Glomerular endothelial cell (primary cell): ENCODE measurements at regions not wholly inside any gene's neighbourhood (a gene's known extent, or its start where the extent isn't known, plus 50 kb on each side); places are given as distances from the start of the nearest gene placed in this dataset.

Experiments
- DNase-seq: peaks from one replicate; pipeline ENCODE4 v3.0.0-alpha.2; 2011; ENCODE audit warnings: low read depth, low spot score; ENCODE audit errors: extremely low read depth

GRCh38 chr2:18384242-18384641, 176.2 kb downstream of the RDH14 start:
- no peak for DNase-seq

- no peak for DNase-seq
Observed at GRCh38 chr2:18381386-18381785, 179.1 kb downstream of the RDH14 start.

GRCh38 chr2:18380321-18380720, 180.1 kb downstream of the RDH14 start:
- no peak for DNase-seq

- no peak for DNase-seq
Observed at GRCh38 chr2:18379870-18380269, 180.6 kb downstream of the RDH14 start.

GRCh38 chr2:18378020-18378653, 182.3 kb downstream of the RDH14 start:
- no peak for DNase-seq

GRCh38 chr2:18376936-18377335, 183.5 kb downstream of the RDH14 start:
- no peak for DNase-seq

GRCh38 chr2:18373664-18374063, 186.8 kb downstream of the RDH14 start:
- DNase-seq = no peak

GRCh38 chr2:18373081-18373480, 187.4 kb downstream of the RDH14 start:
- DNase-seq = no peak

GRCh38 chr2:18372641-18373040, 187.8 kb downstream of the RDH14 start:
- no peak for DNase-seq

- no peak for DNase-seq
Observed at GRCh38 chr2:18369760-18370159, 190.7 kb downstream of the RDH14 start.

- no peak for DNase-seq
Observed at GRCh38 chr2:18368008-18368407, 192.4 kb downstream of the RDH14 start.

- no peak for DNase-seq
Observed at GRCh38 chr2:18365342-18365741, 195.1 kb downstream of the RDH14 start.

- DNase-seq = no peak
Observed at GRCh38 chr2:18363348-18363747, 197.1 kb downstream of the RDH14 start.

- no peak for DNase-seq
Observed at GRCh38 chr2:18362696-18363095, 197.8 kb downstream of the RDH14 start.

- DNase-seq = no peak
Observed at GRCh38 chr2:18357537-18357936, 202.9 kb downstream of the RDH14 start.

- DNase-seq = no peak
Observed at GRCh38 chr2:18356676-18357075, 203.8 kb downstream of the RDH14 start.

GRCh38 chr2:18349421-18349820, 211.0 kb downstream of the RDH14 start:
- no peak for DNase-seq

GRCh38 chr2:18346874-18347273, 213.6 kb downstream of the RDH14 start:
- DNase-seq = no peak

- no peak for DNase-seq
Observed at GRCh38 chr2:18346344-18346743, 214.1 kb downstream of the RDH14 start.

GRCh38 chr2:18345848-18346247, 214.6 kb downstream of the RDH14 start:
- no peak for DNase-seq

- no peak for DNase-seq
Observed at GRCh38 chr2:18342901-18343300, 217.6 kb downstream of the RDH14 start.

GRCh38 chr2:18339326-18339725, 221.1 kb downstream of the RDH14 start:
- DNase-seq = peak; percentile 16

GRCh38 chr2:18336975-18337374, 223.5 kb downstream of the RDH14 start:
- no peak for DNase-seq
